T-helper 2 cell treated with Interferon-gamma antibody and Interleukin-4, amounts not matched to agents 5 μg/mL and 100 μg/mL, for 36 hours (primary cell): ENCODE measurements at regions not wholly inside any gene's neighbourhood (a gene's known extent, or its start where the extent isn't known, plus 50 kb on each side); places are given as distances from the start of the nearest gene placed in this dataset.

Source experiments
- DNase-seq: peaks from one replicate; pipeline ENCODE4 v3.0.0; 2021; ENCODE audit warnings: low spot score
- H3K27ac Mint-ChIP-seq: one replicate; pipeline ENCODE4 v1.8.0; 2021; ENCODE audit warnings: mild to moderate bottlenecking, mixed read lengths
- H3K27me3 Mint-ChIP-seq: one replicate; pipeline ENCODE4 v1.8.0; 2021; ENCODE audit warnings: low read depth, mixed read lengths
- H3K36me3 Mint-ChIP-seq: one replicate; pipeline ENCODE4 v1.8.0; 2021; ENCODE audit warnings: low read depth, mixed read lengths
- H3K4me1 Mint-ChIP-seq: one replicate; pipeline ENCODE4 v1.8.0; 2021; ENCODE audit warnings: low read depth, mixed read lengths
- H3K4me3 Mint-ChIP-seq: one replicate; pipeline ENCODE4 v1.8.0; 2022; ENCODE audit warnings: mild to moderate bottlenecking, moderate library complexity, mixed read lengths
- H3K9me3 Mint-ChIP-seq: one replicate; pipeline ENCODE4 v1.8.0; 2021; ENCODE audit warnings: mixed read lengths

GRCh38 chr12:65649126-65649525 is 175.2 kb upstream of the HMGA2 start:
- no peaks in the 10 kb centered on the region for H3K36me3 Mint-ChIP-seq
- no peak overlapping the region for H3K4me3 Mint-ChIP-seq
- peaks cover 3% of the 10 kb centered on the region for H3K27me3 Mint-ChIP-seq
- H3K4me1 Mint-ChIP-seq, result peaks cover 2% of the 10 kb centered on the region
- H3K9me3 Mint-ChIP-seq, result no peaks in the 10 kb centered on the region
- H3K27ac Mint-ChIP-seq, result no peak overlapping the region
- no peak for DNase-seq

GRCh38 chr12:65651060-65651459 is 173.2 kb upstream of the HMGA2 start:
- Mint-ChIP-seq H3K27ac (no peak overlapping the region), H3K27me3 (peaks cover 2% of the 10 kb centered on the region), H3K9me3 (no peaks in the 10 kb centered on the region), H3K4me3 (no peak overlapping the region), H3K4me1 (peaks cover 2% of the 10 kb centered on the region), H3K36me3 (no peaks in the 10 kb centered on the region)
- DNase-seq, result no peak

- Mint-ChIP-seq H3K27me3 (peaks cover 4% of the 10 kb centered on the region), H3K9me3 (no peaks in the 10 kb centered on the region), H3K4me1 (peaks cover 6% of the 10 kb centered on the region)
Observed at GRCh38 chr12:65653321-65653720, 171.0 kb upstream of the HMGA2 start.

GRCh38 chr12:65653946-65654629 is 170.2 kb upstream of the HMGA2 start:
- no peak for DNase-seq
- Mint-ChIP-seq H3K36me3 (no peaks in the 10 kb centered on the region), H3K4me1 (peaks cover 6% of the 10 kb centered on the region), H3K27me3 (peaks cover 4% of the 10 kb centered on the region), H3K9me3 (no peaks in the 10 kb centered on the region), H3K27ac (no peak overlapping the region), H3K4me3 (no peak overlapping the region)

More at GRCh38 chr12:65653321-65653720, 171.0 kb upstream of the HMGA2 start:
- Mint-ChIP-seq H3K27ac (no peak overlapping the region), H3K4me3 (no peak overlapping the region), H3K36me3 (no peaks in the 10 kb centered on the region)
- no peak for DNase-seq

- no peak for DNase-seq
- H3K27ac Mint-ChIP-seq, result no peak overlapping the region
- H3K9me3 Mint-ChIP-seq, result no peaks in the 10 kb centered on the region
- no peaks in the 10 kb centered on the region for H3K36me3 Mint-ChIP-seq
- H3K4me1 Mint-ChIP-seq, result peaks cover 6% of the 10 kb centered on the region
- peaks cover 4% of the 10 kb centered on the region for H3K27me3 Mint-ChIP-seq
- H3K4me3 Mint-ChIP-seq, result no peak overlapping the region
Observed at GRCh38 chr12:65655074-65655493, 169.2 kb upstream of the HMGA2 start.

GRCh38 chr12:65656156-65656882 is 168.0 kb upstream of the HMGA2 start:
- Mint-ChIP-seq H3K4me3 (no peak overlapping the region), H3K27ac (no peak overlapping the region), H3K4me1 (peaks cover 3% of the 10 kb centered on the region), H3K9me3 (no peaks in the 10 kb centered on the region), H3K27me3 (peaks cover 4% of the 10 kb centered on the region), H3K36me3 (no peaks in the 10 kb centered on the region)
- no peak for DNase-seq

GRCh38 chr12:65656891-65657351 is 167.4 kb upstream of the HMGA2 start:
- peak; percentile 47 for DNase-seq
- Mint-ChIP-seq H3K27ac (no peak overlapping the region), H3K4me3 (no peak overlapping the region), H3K27me3 (peaks cover 4% of the 10 kb centered on the region), H3K36me3 (no peaks in the 10 kb centered on the region), H3K9me3 (no peaks in the 10 kb centered on the region), H3K4me1 (peaks cover 3% of the 10 kb centered on the region)

- H3K4me1 Mint-ChIP-seq, result peaks cover 3% of the 10 kb centered on the region
- DNase-seq, result no peak
- H3K27me3 Mint-ChIP-seq, result peaks cover 4% of the 10 kb centered on the region
- H3K36me3 Mint-ChIP-seq, result no peaks in the 10 kb centered on the region
- H3K4me3 Mint-ChIP-seq, result no peak overlapping the region
- no peak overlapping the region for H3K27ac Mint-ChIP-seq
- no peaks in the 10 kb centered on the region for H3K9me3 Mint-ChIP-seq
Observed at GRCh38 chr12:65657635-65658034, 166.6 kb upstream of the HMGA2 start.

GRCh38 chr12:65658360-65658759 is 165.9 kb upstream of the HMGA2 start:
- Mint-ChIP-seq H3K9me3 (no peaks in the 10 kb centered on the region), H3K4me1 (peaks cover 3% of the 10 kb centered on the region), H3K4me3 (no peak overlapping the region), H3K27ac (no peak overlapping the region), H3K36me3 (no peaks in the 10 kb centered on the region), H3K27me3 (peaks cover 3% of the 10 kb centered on the region)
- no peak for DNase-seq

- DNase-seq, result no peak
- H3K4me3 Mint-ChIP-seq, result no peak overlapping the region
- no peaks in the 10 kb centered on the region for H3K9me3 Mint-ChIP-seq
- peaks cover 3% of the 10 kb centered on the region for H3K4me1 Mint-ChIP-seq
- no peak overlapping the region for H3K27ac Mint-ChIP-seq
- peaks cover 2% of the 10 kb centered on the region for H3K27me3 Mint-ChIP-seq
- no peaks in the 10 kb centered on the region for H3K36me3 Mint-ChIP-seq
Observed at GRCh38 chr12:65659681-65660080, 164.6 kb upstream of the HMGA2 start.

GRCh38 chr12:65660096-65660495 is 164.2 kb upstream of the HMGA2 start:
- DNase-seq, result no peak
- Mint-ChIP-seq H3K9me3 (no peaks in the 10 kb centered on the region), H3K27me3 (peaks cover 2% of the 10 kb centered on the region), H3K4me1 (peaks cover 3% of the 10 kb centered on the region), H3K27ac (no peak overlapping the region), H3K4me3 (no peak overlapping the region), H3K36me3 (no peaks in the 10 kb centered on the region)

- Mint-ChIP-seq H3K36me3 (no peaks in the 10 kb centered on the region), H3K4me3 (no peak overlapping the region), H3K4me1 (peaks cover 3% of the 10 kb centered on the region), H3K27ac (no peak overlapping the region), H3K27me3 (peaks cover 2% of the 10 kb centered on the region), H3K9me3 (no peaks in the 10 kb centered on the region)
- DNase-seq, result no peak
Observed at GRCh38 chr12:65660836-65661235, 163.4 kb upstream of the HMGA2 start.

- no peak for DNase-seq
- H3K4me1 Mint-ChIP-seq, result peaks cover 4% of the 10 kb centered on the region
- H3K4me3 Mint-ChIP-seq, result no peak overlapping the region
- H3K27ac Mint-ChIP-seq, result no peak overlapping the region
- no peaks in the 10 kb centered on the region for H3K36me3 Mint-ChIP-seq
- no peaks in the 10 kb centered on the region for H3K9me3 Mint-ChIP-seq
- peaks cover under 1% of the 10 kb centered on the region for H3K27me3 Mint-ChIP-seq
Observed at GRCh38 chr12:65662590-65662989, 161.7 kb upstream of the HMGA2 start.

- Mint-ChIP-seq H3K36me3 (no peaks in the 10 kb centered on the region), H3K27me3 (no peaks in the 10 kb centered on the region), H3K4me3 (no peak overlapping the region), H3K27ac (no peak overlapping the region), H3K4me1 (peaks cover 4% of the 10 kb centered on the region), H3K9me3 (no peaks in the 10 kb centered on the region)
- DNase-seq, result no peak
Observed at GRCh38 chr12:65663097-65663496, 161.2 kb upstream of the HMGA2 start.
